GM23248 (cell line): ENCODE measurements at regions not wholly inside any gene's neighbourhood (a gene's known extent, or its start where the extent isn't known, plus 50 kb on each side); places are given as distances from the start of the nearest gene placed in this dataset.

Experiments used
- DNase-seq: peaks from one replicate; pipeline ENCODE4 v3.0.0-alpha.2; 2015
- H2AFZ ChIP-seq: fragments of 200-600 bp; sonication (generic); 2 replicates; pipeline ENCODE4 v1.6.1; 2016; ENCODE audit warnings: antibody characterized with exemption
- H3F3A ChIP-seq: fragments of 200-600 bp; sonication (generic); 2 replicates; pipeline ENCODE4 v1.6.1; 2016; ENCODE audit warnings: mild to moderate bottlenecking, antibody characterized with exemption, mixed run types; ENCODE audit not compliant: insufficient read depth
- H3K27ac ChIP-seq: fragments of 200-600 bp; sonication (generic); 2 replicates; pipeline ENCODE4 v1.5.1; 2016; ENCODE audit warnings: mild to moderate bottlenecking
- H3K27me3 ChIP-seq: fragments of 200-600 bp; sonication (generic); replicated peaks from 2 replicates; pipeline ENCODE4 v1.6.1; 2016; ENCODE audit warnings: mild to moderate bottlenecking; ENCODE audit not compliant: insufficient read depth
- H3K36me3 ChIP-seq: fragments of 200-600 bp; sonication (generic); 2 replicates; pipeline ENCODE4 v1.6.1; 2016; ENCODE audit warnings: low read depth, mild to moderate bottlenecking
- H3K4me1 ChIP-seq: fragments of 200-600 bp; sonication (generic); 2 replicates; pipeline ENCODE4 v1.6.1; 2016; ENCODE audit warnings: mild to moderate bottlenecking; ENCODE audit not compliant: insufficient read depth
- H3K4me2 ChIP-seq: fragments of 200-600 bp; sonication (generic); one replicate; pipeline ENCODE4 v1.6.1; 2016; ENCODE audit warnings: mild to moderate bottlenecking; ENCODE audit not compliant: unreplicated experiment
- H3K4me3 ChIP-seq: fragments of 200-600 bp; sonication (generic); 2 replicates; pipeline ENCODE4 v1.5.1; 2016; ENCODE audit warnings: mild to moderate bottlenecking
- H3K79me2 ChIP-seq: fragments of 200-600 bp; sonication (generic); 2 replicates; pipeline ENCODE4 v1.6.1; 2016; ENCODE audit warnings: mild to moderate bottlenecking; ENCODE audit not compliant: insufficient read depth
- H3K9ac ChIP-seq: fragments of 200-600 bp; sonication (generic); 2 replicates; pipeline ENCODE4 v1.6.1; 2016; ENCODE audit warnings: mild to moderate bottlenecking
- H3K9me2 ChIP-seq: fragments of 200-600 bp; sonication (generic); 2 replicates; pipeline ENCODE4 v1.6.1; 2016; ENCODE audit warnings: mixed run types, mild to moderate bottlenecking, moderate library complexity; ENCODE audit not compliant: insufficient read depth
- H3K9me3 ChIP-seq: fragments of 200-600 bp; sonication (generic); one replicate; pipeline ENCODE4 v1.6.1; 2017; ENCODE audit warnings: low read depth
- H4K20me1 ChIP-seq: fragments of 200-600 bp; sonication (generic); 2 replicates; pipeline ENCODE4 v1.6.0; 2016; ENCODE audit not compliant: insufficient read depth
- EZH2 ChIP-seq: fragments of 200-600 bp; sonication (generic); IDR thresholded peaks from 2 replicates; pipeline ENCODE4 v1.6.1; 2018; ENCODE audit warnings: antibody characterized with exemption, mild to moderate bottlenecking; ENCODE audit not compliant: insufficient read depth, poor library complexity, severe bottlenecking
- EZH2phosphoT487 ChIP-seq: fragments of 200-600 bp; sonication (generic); IDR thresholded peaks from 2 replicates; pipeline ENCODE4 v1.6.1; 2018; ENCODE audit warnings: antibody characterized with exemption, moderate library complexity, mild to moderate bottlenecking, low read depth; ENCODE audit not compliant: insufficient read depth
- WGBS, 2 experiments: methylation state at CpG; one replicate each; pipeline ENCODE4 v1.1.6; 2015 to 2017; ENCODE audit warnings: low lambda C conversion rate in 2 of 2, low coverage in 1 of 2; ENCODE audit errors: missing lambda C conversion rate in 2 of 2; 5-methylcytosine and 5-hydroxymethylcytosine counted together
- in situ Hi-C: fragments of 300-500 bp; cut with MboI; formaldehyde crosslinking; loops from 2 replicates; pipeline ENCODE4 v1.15.0; 2020

GRCh38 chr12:3437986-3438385, 53.0 kb upstream of the PRMT8 start:
- in situ Hi-C loops = no loop called here
- WGBS, 2 experiments = 41 to 54% methylated on average over 9 of the region's 9 CpGs
- H3K9ac ChIP-seq = no peak overlapping the region

GRCh38 chr12:3438401-3438800, 52.6 kb upstream of the PRMT8 start:
- Histone ChIP-seq H3F3A (no peaks in the 10 kb centered on the region), H3K9ac (no peak overlapping the region), H3K4me2 (no peak overlapping the region), H3K27ac (no peak overlapping the region), H3K79me2 (no peaks in the 10 kb centered on the region), H3K4me3 (no peak overlapping the region), H2AFZ (no peak overlapping the region), H3K4me1 (no peaks in the 10 kb centered on the region), H3K36me3 (no peaks in the 10 kb centered on the region), H3K9me2 (no peaks in the 10 kb centered on the region), H4K20me1 (no peaks in the 10 kb centered on the region), H3K27me3 (peaks cover 6% of the 10 kb centered on the region), H3K9me3 (no peaks in the 10 kb centered on the region)
- WGBS, 2 experiments = 47 to 54% methylated on average over 6 of the region's 6 CpGs
- no peak for TF ChIP-seq EZH2phosphoT487
- no peak for TF ChIP-seq EZH2
- in situ Hi-C loops = no loop called here
- DNase-seq = no peak

More at GRCh38 chr12:3437986-3438385, 53.0 kb upstream of the PRMT8 start:
- Histone ChIP-seq H2AFZ (no peak overlapping the region), H3K4me2 (no peak overlapping the region), H3K27me3 (peaks cover 3% of the 10 kb centered on the region; the same call in 1 of the 2 replicates), H3K4me1 (no peaks in the 10 kb centered on the region), H3K36me3 (no peaks in the 10 kb centered on the region), H3K27ac (no peak overlapping the region), H4K20me1 (no peaks in the 10 kb centered on the region), H3K9me2 (no peaks in the 10 kb centered on the region), H3K4me3 (no peak overlapping the region), H3K79me2 (no peaks in the 10 kb centered on the region), H3F3A (no peaks in the 10 kb centered on the region), H3K9me3 (no peaks in the 10 kb centered on the region)
- DNase-seq = no peak
- TF ChIP-seq EZH2phosphoT487 = no peak
- no peak for TF ChIP-seq EZH2
